ENCODE measurements at regions not wholly inside any gene's neighbourhood (a gene's known extent, or its start where the extent isn't known, plus 50 kb on each side); places are given as distances from the start of the nearest gene placed in this dataset.

DNA sequence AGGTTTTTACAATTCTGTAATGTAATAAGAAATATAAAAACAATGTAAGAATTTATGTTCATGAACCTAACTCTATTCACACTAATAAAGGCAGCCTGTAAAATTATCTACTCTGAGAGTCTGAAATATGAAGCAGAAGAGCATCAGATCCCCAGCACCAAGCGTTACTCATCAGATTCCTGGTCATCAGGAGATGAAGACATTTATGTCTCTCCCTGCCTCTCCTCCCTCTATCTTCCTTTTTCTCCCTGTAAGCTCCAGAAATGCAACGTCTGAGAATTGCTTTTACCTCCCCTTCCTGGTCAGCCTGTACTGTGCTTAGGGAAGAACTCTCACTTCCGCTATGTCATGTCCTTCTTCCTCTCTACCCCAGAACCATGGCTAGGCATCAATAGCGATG lies 114.4 kb upstream of the SLIT3 start:
- H3K36me3 Mint-ChIP-seq = no peaks in the 10 kb centered on the region
- H3K27me3 Mint-ChIP-seq = no peaks in the 10 kb centered on the region
- no peak overlapping the region for H3K27ac Mint-ChIP-seq
- no peaks in the 10 kb centered on the region for H3K9me3 Mint-ChIP-seq
- no peaks in the 10 kb centered on the region for H3K4me1 Mint-ChIP-seq
- DNase-seq (no peak), ATAC-seq (replicated peaks) (no peak)
- H3K4me3 Mint-ChIP-seq = no peak overlapping the region

DNA sequence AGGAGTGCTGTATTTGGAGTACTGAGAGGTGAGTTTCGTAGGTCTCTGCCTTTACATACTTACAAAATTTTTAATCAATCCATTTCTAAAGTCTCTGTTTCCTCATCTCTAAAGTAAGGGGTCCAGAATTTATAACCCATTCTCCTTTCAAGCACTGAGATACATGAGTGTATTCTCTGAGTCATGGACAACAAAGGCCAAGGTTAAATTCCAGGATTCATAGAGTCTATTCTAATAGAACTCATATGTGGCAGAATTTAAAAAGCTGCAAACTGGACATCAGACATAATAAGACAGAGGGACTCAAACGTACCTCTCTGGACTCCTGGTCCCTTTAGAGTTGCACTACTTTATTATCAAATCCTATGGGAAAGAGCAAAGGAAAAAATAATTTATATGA lies 112.5 kb upstream of the SLIT3 start:
- no peak overlapping the region for H3K27ac Mint-ChIP-seq
- no peaks in the 10 kb centered on the region for H3K36me3 Mint-ChIP-seq

DNA sequence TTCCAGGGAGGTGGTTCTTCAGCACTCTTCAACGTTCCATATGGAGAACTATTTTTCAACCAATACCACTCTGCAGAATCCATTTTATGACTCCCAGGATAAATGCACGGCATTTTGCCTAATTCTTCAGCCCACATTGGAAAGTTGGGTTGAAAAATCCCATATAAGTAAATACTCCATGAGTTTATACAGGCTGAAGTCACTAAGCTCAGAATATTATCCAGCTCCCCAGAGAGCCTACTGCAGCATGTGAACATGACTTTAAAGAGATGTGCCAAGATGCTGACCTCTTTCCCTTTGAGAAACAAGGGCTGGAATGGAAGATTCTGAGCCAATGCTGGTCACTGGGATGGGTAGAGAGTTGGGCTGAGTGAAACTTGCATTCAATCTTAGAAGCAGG lies 111.9 kb upstream of the SLIT3 start:
- Mint-ChIP-seq H3K9me3 (no peaks in the 10 kb centered on the region), H3K4me3 (no peak overlapping the region), H3K36me3 (no peaks in the 10 kb centered on the region), H3K27me3 (no peaks in the 10 kb centered on the region), H3K4me1 (no peaks in the 10 kb centered on the region), H3K27ac (no peak overlapping the region)
- ATAC-seq (replicated peaks) = no peak
- DNase-seq = no peak

More for the DNA sequence above, 112.5 kb upstream of the SLIT3 start:
- H3K4me3 Mint-ChIP-seq = no peak overlapping the region
- DNase-seq (no peak), ATAC-seq (replicated peaks) (no peak)
- no peaks in the 10 kb centered on the region for H3K4me1 Mint-ChIP-seq
- no peaks in the 10 kb centered on the region for H3K9me3 Mint-ChIP-seq
- H3K27me3 Mint-ChIP-seq = no peaks in the 10 kb centered on the region

DNA sequence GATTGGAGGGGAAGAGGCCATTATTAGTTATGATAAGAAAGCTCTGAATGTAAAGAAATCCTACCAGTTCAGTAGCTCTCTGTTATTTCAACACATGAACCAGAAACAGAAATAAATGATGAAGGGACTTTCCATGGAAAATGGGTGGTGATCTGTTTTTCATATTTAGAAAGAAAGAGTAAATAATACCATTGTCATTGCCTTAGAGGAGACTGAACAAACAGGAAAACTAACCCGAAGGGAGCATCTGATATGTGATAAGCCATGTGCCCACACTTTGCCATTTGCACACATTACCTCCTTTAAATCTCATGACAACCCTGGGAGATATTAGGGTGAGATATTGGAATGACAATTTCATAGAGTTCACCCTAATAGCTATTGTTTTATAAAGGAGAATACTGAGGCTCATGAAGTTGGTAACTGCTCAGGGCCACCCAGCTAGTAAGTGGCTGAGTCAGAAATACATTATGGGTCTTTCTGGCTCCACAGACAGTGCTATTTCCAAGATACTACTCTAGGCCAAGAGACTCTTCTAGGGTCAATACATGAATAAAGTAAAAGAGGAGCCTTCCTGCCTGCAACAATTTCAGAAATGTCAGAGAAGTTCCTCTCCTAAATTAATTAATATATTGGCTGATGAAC lies 111.0 kb upstream of the SLIT3 start:
- ATAC-seq (replicated peaks) (no peak), DNase-seq (no peak)
- Mint-ChIP-seq H3K27ac (no peak overlapping the region), H3K4me1 (no peaks in the 10 kb centered on the region), H3K36me3 (no peaks in the 10 kb centered on the region), H3K27me3 (no peaks in the 10 kb centered on the region), H3K9me3 (no peaks in the 10 kb centered on the region), H3K4me3 (no peak overlapping the region)

DNA sequence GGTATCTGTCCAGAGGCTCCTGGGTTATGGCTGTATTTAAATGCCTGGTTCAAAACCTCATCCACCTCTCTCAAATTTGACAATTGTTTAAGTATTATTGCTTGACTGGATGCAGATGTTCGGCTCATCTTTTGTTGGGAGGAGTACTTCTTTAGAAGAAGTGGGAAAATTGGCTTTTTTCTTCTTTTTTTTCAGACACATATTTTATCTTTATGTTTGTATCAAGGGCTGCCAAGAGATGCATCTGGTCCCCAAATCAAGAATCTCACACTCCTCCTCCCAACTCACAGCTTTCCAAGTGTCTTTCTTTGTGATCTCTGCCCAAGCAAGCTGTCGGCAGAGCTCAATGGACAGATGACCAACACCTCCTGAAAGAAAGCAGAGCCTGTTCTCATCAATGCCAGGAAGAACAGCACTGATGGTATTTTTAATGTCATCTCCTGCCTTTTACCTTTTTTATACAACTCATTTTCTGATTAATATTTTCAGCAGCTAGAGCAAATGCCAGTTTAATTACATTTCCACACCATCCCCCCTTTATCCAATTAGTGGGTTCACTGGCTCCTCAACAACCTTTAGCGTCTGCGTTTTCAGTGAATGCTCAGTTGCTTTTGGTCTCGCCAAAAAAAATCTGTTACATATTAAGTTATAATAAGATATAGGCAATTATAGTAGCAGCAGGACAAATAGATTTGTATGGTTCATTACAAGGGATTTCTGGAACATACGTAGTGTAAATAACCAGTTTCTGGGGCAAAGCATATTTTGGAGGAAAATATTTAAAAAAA lies 110.3 kb upstream of the SLIT3 start:
- H3K36me3 Mint-ChIP-seq = no peaks in the 10 kb centered on the region
- no peaks in the 10 kb centered on the region for H3K27me3 Mint-ChIP-seq
- H3K27ac Mint-ChIP-seq = no peak overlapping the region
- ATAC-seq (replicated peaks) = no peak
- no peak overlapping the region for H3K4me3 Mint-ChIP-seq
- no peaks in the 10 kb centered on the region for H3K4me1 Mint-ChIP-seq
- no peaks in the 10 kb centered on the region for H3K9me3 Mint-ChIP-seq
- no peak for DNase-seq

DNA sequence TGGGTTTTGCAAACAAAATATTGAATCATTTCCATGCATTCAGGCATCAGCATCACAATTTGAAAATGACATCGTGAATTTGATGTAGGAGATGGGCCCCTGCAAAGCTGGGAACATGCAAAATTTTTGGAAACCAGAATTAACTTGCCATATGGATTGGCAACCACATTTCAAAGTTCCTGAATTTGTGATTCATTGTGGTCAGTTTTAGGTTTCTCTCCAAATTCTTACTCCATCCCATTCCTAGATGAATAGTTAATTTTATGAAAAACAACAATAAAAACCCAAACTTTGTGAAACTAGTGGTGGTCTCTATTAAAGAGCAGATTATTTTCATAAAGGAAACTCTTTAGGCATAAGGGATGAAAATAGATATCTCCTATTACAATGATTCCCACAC lies 107.8 kb upstream of the SLIT3 start:
- no peaks in the 10 kb centered on the region for H3K27me3 Mint-ChIP-seq
- no peaks in the 10 kb centered on the region for H3K9me3 Mint-ChIP-seq
- H3K27ac Mint-ChIP-seq = no peak overlapping the region
- H3K4me1 Mint-ChIP-seq = no peaks in the 10 kb centered on the region
- H3K4me3 Mint-ChIP-seq = no peak overlapping the region
- ATAC-seq (replicated peaks) (no peak), DNase-seq (no peak)
- H3K36me3 Mint-ChIP-seq = no peaks in the 10 kb centered on the region

DNA sequence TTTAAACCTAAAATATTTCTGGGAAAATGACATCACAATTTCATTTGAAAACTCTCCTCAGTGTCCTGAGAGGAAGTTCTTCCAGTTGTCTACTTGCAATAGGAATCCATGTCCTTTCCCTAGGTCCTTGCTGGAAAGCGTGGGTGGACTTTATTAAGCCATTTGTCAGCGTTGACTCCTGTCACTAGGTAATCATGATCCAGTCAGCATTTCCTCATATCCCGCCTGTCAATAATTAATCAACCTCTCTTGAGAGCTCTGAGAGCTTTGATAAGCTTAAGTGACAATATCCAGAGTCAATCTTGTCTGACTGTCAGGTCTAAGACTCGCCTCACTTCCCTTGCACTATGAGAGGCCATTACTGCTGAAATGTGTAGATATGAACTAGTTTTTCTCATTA lies 107.2 kb upstream of the SLIT3 start:
- ATAC-seq (replicated peaks) (no peak), DNase-seq (no peak)
- Mint-ChIP-seq H3K4me3 (no peak overlapping the region), H3K27ac (peak overlapping the region; percentile 9), H3K36me3 (no peaks in the 10 kb centered on the region), H3K27me3 (no peaks in the 10 kb centered on the region), H3K4me1 (no peaks in the 10 kb centered on the region), H3K9me3 (no peaks in the 10 kb centered on the region)

DNA sequence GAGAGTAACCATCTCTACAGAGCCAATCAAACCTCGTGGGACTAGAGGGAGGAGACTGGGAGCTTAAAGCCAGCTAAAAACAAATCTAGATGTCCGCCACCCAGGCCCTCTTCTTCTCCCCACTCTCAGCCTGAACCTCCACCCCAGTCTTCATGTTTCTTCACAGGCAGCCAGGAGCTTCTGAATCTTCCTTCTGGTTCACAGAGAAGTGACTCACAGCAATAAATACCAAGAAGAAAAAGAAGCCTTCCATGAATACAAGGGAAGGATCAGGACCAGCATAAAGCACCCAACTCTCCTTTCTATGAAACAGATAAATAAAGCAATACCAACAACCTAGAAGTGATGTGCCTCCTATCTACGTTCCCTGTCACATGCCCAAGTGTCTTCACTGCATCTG lies 103.3 kb upstream of the SLIT3 start:
- peaks cover 0 to 1% of the 10 kb centered on the region in 2 donors for H3K9me3 Mint-ChIP-seq
- no peaks in the 10 kb centered on the region for H3K36me3 Mint-ChIP-seq

DNA sequence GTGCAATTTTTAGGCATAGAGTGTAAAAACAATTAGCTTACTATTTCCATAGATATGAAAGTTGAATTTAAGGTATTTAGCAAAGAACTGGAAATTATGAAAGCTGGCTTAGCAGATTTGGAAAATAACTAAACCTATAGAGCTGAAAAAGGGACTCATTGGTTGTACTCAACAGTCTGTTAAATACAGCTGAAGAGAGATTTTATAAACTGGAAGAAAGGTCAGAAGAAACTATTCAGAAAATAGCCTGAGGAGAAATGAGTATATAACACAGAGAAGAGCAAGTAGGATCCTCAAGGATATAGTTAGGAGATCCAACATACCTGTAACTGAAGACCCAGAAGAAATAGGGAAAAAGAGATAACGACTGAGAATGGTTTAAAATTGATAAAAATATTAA lies 97.6 kb upstream of the SLIT3 start:
- H3K4me3 Mint-ChIP-seq = no peak overlapping the region
- ATAC-seq (replicated peaks) = no peak
- no peaks in the 10 kb centered on the region for H3K4me1 Mint-ChIP-seq
- DNase-seq = no peak
- peaks cover 0 to 5% of the 10 kb centered on the region in 2 donors for H3K27me3 Mint-ChIP-seq
- H3K27ac Mint-ChIP-seq = no peak overlapping the region
- H3K9me3 Mint-ChIP-seq = peaks cover 4 to 10% of the 10 kb centered on the region in 2 donors
- H3K36me3 Mint-ChIP-seq = peaks cover 0 to 3% of the 10 kb centered on the region in 2 donors

More for the DNA sequence above, 103.3 kb upstream of the SLIT3 start:
- DNase-seq (no peak), ATAC-seq (replicated peaks) (no peak)
- Mint-ChIP-seq H3K4me1 (no peaks in the 10 kb centered on the region), H3K27ac (no peak overlapping the region), H3K4me3 (no peak overlapping the region), H3K27me3 (no peaks in the 10 kb centered on the region)

DNA sequence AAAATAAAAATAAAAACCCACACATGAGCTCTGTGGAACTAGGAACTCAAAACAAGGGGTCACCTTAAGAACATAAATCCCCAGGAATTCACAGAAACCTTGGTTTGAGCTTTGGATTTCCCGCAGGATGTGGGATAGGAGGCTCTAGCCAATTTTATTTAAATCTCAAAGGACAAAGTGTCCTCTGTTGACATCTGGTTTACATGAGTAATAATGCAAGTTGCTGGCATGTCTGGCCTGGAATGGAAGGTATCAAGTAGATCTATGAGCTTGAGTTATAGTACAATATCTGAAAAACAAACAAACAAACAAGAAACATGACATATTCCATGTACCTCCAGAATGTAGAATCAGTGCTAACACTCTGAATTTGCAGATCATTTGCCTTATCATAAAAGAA lies 94.2 kb upstream of the SLIT3 start:
- DNase-seq (no peak), ATAC-seq (replicated peaks) (no peak)
- Mint-ChIP-seq H3K9me3 (peaks cover 4 to 10% of the 10 kb centered on the region in 2 donors), H3K36me3 (peaks cover 0 to 3% of the 10 kb centered on the region in 2 donors), H3K27me3 (peaks cover 0 to 5% of the 10 kb centered on the region in 2 donors), H3K4me1 (no peaks in the 10 kb centered on the region), H3K4me3 (no peak overlapping the region), H3K27ac (no peak overlapping the region)

DNA sequence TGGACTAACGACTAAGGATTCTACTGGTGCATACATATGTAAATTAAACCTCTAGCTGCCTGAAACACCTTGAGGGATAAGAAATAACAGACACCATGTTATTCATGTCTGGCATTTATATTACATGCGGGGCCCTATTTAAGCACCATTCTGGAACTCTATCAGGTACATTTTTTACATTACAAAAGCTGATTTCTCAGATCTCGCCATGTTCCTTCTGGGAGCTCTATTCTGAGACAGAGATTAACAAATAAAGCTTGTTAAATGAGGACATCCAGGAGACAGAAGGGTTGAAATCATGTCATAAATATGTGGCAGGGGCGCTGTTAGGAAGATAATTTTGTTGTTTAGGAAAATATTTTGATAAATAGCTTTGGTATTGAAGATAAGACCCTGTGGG lies 93.4 kb upstream of the SLIT3 start:
- Mint-ChIP-seq H3K27ac (no peak overlapping the region), H3K4me3 (no peak overlapping the region)
- ATAC-seq (replicated peaks) = no peak

DNA sequence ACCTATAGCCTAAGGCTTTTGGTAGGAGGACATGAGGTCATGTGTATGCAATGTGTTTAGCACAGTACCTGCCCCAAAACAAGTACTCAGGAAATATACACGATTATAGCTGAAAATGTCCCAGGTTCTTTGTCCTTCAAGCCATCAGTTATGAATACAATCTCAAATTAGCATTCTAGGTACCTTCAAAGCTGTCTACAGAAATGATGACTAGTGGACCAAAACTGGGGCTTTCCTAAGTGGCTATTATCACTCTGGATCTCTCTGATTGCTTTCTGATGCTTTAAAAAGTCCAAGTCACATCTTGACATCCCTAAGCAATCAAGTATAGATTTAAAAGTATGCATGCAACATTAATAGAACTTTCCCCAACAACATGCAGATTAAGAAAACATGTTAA lies 93.0 kb upstream of the SLIT3 start:
- Mint-ChIP-seq H3K36me3 (peaks cover 0 to 3% of the 10 kb centered on the region in 2 donors), H3K4me3 (no peak overlapping the region), H3K9me3 (peaks cover 4 to 10% of the 10 kb centered on the region in 2 donors), H3K27me3 (peaks cover 0 to 5% of the 10 kb centered on the region in 2 donors), H3K4me1 (no peaks in the 10 kb centered on the region), H3K27ac (no peak overlapping the region)
- ATAC-seq (replicated peaks) (no peak), DNase-seq (no peak)

More for the DNA sequence above, 93.4 kb upstream of the SLIT3 start:
- H3K4me1 Mint-ChIP-seq = no peaks in the 10 kb centered on the region
- peaks cover 4 to 10% of the 10 kb centered on the region in 2 donors for H3K9me3 Mint-ChIP-seq
- H3K27me3 Mint-ChIP-seq = peaks cover 0 to 5% of the 10 kb centered on the region in 2 donors
- no peak for DNase-seq
- H3K36me3 Mint-ChIP-seq = peaks cover 0 to 3% of the 10 kb centered on the region in 2 donors

DNA sequence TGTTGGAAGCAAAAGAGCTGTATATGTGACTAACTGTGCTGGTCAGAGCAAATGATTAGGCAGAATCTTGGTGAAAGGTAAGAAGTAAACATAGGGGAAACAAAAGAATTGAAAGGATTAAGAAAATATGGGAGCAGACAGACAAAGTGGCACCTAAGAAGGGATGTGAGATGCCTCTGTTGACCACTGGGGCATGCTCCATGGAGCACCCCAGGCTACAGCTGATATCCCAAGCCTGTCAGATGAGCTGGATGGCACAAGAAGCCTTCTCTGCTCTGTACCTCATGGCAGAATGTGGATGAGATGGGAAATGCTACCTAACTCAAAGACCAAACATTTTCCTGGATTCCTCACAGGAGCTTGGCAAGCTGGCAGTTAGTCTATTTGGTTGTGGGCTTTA lies 89.3 kb upstream of the SLIT3 start:
- no peak overlapping the region for H3K27ac Mint-ChIP-seq
- H3K36me3 Mint-ChIP-seq = no peaks in the 10 kb centered on the region
- peaks cover 0 to 2% of the 10 kb centered on the region in 2 donors for H3K9me3 Mint-ChIP-seq
- H3K27me3 Mint-ChIP-seq = no peaks in the 10 kb centered on the region
- ATAC-seq (replicated peaks) (no peak), DNase-seq (no peak)
- no peak overlapping the region for H3K4me3 Mint-ChIP-seq
- H3K4me1 Mint-ChIP-seq = no peaks in the 10 kb centered on the region

DNA sequence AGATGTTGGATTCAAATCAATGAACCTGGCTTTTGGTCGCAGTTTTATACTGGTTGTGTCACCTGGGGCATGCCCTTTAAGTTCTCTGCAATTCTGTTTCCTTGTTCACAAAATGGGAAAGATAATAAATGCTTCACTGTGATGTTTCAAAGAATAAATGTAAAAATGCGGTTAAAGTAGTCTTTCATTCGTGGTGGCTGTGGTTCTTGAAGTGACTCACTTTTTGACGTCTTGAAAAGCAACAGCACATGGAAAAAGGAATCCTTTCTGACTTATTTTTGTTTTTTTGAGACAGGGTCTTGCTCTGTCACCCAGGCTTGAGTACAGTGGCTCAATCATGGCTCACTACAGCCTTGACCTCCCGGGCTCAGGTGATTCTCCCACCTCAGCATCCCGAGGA lies 88.4 kb upstream of the SLIT3 start:
- Mint-ChIP-seq H3K9me3 (peaks cover 0 to 2% of the 10 kb centered on the region in 2 donors), H3K4me3 (no peak overlapping the region), H3K27ac (no peak overlapping the region), H3K4me1 (no peaks in the 10 kb centered on the region), H3K36me3 (no peaks in the 10 kb centered on the region), H3K27me3 (no peaks in the 10 kb centered on the region)
- DNase-seq (no peak), ATAC-seq (replicated peaks) (no peak)

DNA sequence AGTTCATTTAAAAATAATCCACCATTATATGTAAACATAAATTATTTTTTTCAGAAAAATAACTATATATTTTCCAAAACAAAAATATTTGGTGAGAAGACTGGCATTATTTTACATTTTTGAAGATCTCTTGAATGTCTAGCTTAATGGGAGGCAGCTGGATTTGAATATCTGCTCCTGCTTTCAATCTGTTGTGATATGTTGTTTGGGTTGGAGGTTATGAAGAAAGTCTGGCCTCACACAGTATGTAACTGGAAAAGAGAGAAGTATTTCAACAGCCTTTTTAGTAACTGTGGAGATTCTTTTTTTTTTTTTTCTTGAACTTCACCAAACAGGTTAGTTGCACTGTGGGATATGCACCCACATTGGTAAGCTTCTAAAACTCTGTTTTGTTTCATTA lies 84.7 kb upstream of the SLIT3 start:
- ATAC-seq (replicated peaks) (no peak), DNase-seq (no peak)
- Mint-ChIP-seq H3K9me3 (peaks cover 0 to 3% of the 10 kb centered on the region in 2 donors), H3K27ac (no peak overlapping the region), H3K36me3 (no peaks in the 10 kb centered on the region), H3K4me1 (no peaks in the 10 kb centered on the region), H3K27me3 (no peaks in the 10 kb centered on the region), H3K4me3 (no peak overlapping the region)
